ENCODE measurements at regions not wholly inside any gene's neighbourhood (a gene's known extent, or its start where the extent isn't known, plus 50 kb on each side); places are given as distances from the start of the nearest gene placed in this dataset.

GRCh38 chr5:67807439-67807888 is 408.1 kb upstream of the PIK3R1 start:
- TF ChIP-seq GATA2 (IDR thresholded peaks at IDR 0.05; ENCODE audit: low read depth, low read length) (no peak), GATA3 (IDR thresholded peaks at IDR 0.05; ENCODE audit: low read depth, low read length) (no peak)

GRCh38 chr5:67806654-67807438 is 408.7 kb upstream of the PIK3R1 start:
- TF ChIP-seq GATA3 (IDR thresholded peaks at IDR 0.05; ENCODE audit: low read depth, low read length) (no peak), GATA2 (IDR thresholded peaks at IDR 0.05; ENCODE audit: low read depth, low read length) (no peak)

GRCh38 chr5:67805666-67806348 is 409.7 kb upstream of the PIK3R1 start:
- TF ChIP-seq GATA3 (IDR thresholded peaks at IDR 0.05; ENCODE audit: low read depth, low read length) = no peak
- TF ChIP-seq GATA2 (IDR thresholded peaks at IDR 0.05; ENCODE audit: low read depth, low read length) = no peak

- no peak for TF ChIP-seq GATA2 (IDR thresholded peaks at IDR 0.05; ENCODE audit: low read depth, low read length)
- TF ChIP-seq GATA3 (IDR thresholded peaks at IDR 0.05; ENCODE audit: low read depth, low read length) = no peak
These were observed 412.8 kb upstream of the PIK3R1 start for GRCh38 chr5:67802766-67803165.

- TF ChIP-seq GATA3 (IDR thresholded peaks at IDR 0.05; ENCODE audit: low read depth, low read length) (no peak), GATA2 (IDR thresholded peaks at IDR 0.05; ENCODE audit: low read depth, low read length) (no peak)
These were observed 415.8 kb upstream of the PIK3R1 start for GRCh38 chr5:67799732-67800234.

GRCh38 chr5:67795781-67796477 is 419.6 kb upstream of the PIK3R1 start:
- TF ChIP-seq GATA3 (IDR thresholded peaks at IDR 0.05; ENCODE audit: low read depth, low read length) (no peak), GATA2 (IDR thresholded peaks at IDR 0.05; ENCODE audit: low read depth, low read length) (no peak)

- no peak for TF ChIP-seq GATA3 (IDR thresholded peaks at IDR 0.05; ENCODE audit: low read depth, low read length)
- no peak for TF ChIP-seq GATA2 (IDR thresholded peaks at IDR 0.05; ENCODE audit: low read depth, low read length)
These were observed 421.6 kb upstream of the PIK3R1 start for GRCh38 chr5:67793966-67794365.

- no peak for TF ChIP-seq GATA2 (IDR thresholded peaks at IDR 0.05; ENCODE audit: low read depth, low read length)
- no peak for TF ChIP-seq GATA3 (IDR thresholded peaks at IDR 0.05; ENCODE audit: low read depth, low read length)
These were observed 422.1 kb upstream of the PIK3R1 start for GRCh38 chr5:67793418-67793817.

GRCh38 chr5:67792891-67793290 is 422.7 kb upstream of the PIK3R1 start:
- TF ChIP-seq GATA2 (IDR thresholded peaks at IDR 0.05; ENCODE audit: low read depth, low read length) (no peak), GATA3 (IDR thresholded peaks at IDR 0.05; ENCODE audit: low read depth, low read length) (no peak)

- TF ChIP-seq GATA2 (IDR thresholded peaks at IDR 0.05; ENCODE audit: low read depth, low read length) (no peak), GATA3 (IDR thresholded peaks at IDR 0.05; ENCODE audit: low read depth, low read length) (no peak)
These were observed 425.2 kb upstream of the PIK3R1 start for GRCh38 chr5:67790390-67790789.

GRCh38 chr5:67774786-67775185 is 440.8 kb upstream of the PIK3R1 start:
- TF ChIP-seq GATA2 (IDR thresholded peaks at IDR 0.05; ENCODE audit: low read depth, low read length) (no peak), GATA3 (IDR thresholded peaks at IDR 0.05; ENCODE audit: low read depth, low read length) (no peak)

- no peak for TF ChIP-seq GATA2 (IDR thresholded peaks at IDR 0.05; ENCODE audit: low read depth, low read length)
- no peak for TF ChIP-seq GATA3 (IDR thresholded peaks at IDR 0.05; ENCODE audit: low read depth, low read length)
These were observed 441.3 kb upstream of the PIK3R1 start for GRCh38 chr5:67774267-67774552.

GRCh38 chr5:67773411-67774266 is 441.9 kb upstream of the PIK3R1 start:
- TF ChIP-seq GATA2 (IDR thresholded peaks at IDR 0.05; ENCODE audit: low read depth, low read length) = no peak
- TF ChIP-seq GATA3 (IDR thresholded peaks at IDR 0.05; ENCODE audit: low read depth, low read length) = no peak

GRCh38 chr5:67771791-67772190 is 443.8 kb upstream of the PIK3R1 start:
- TF ChIP-seq GATA2 (IDR thresholded peaks at IDR 0.05; ENCODE audit: low read depth, low read length) = no peak
- no peak for TF ChIP-seq GATA3 (IDR thresholded peaks at IDR 0.05; ENCODE audit: low read depth, low read length)
